Peyer's patch (tissue), 4 donors: ENCODE measurements at regions not wholly inside any gene's neighbourhood (a gene's known extent, or its start where the extent isn't known, plus 50 kb on each side); places are given as distances from the start of the nearest gene placed in this dataset.

Experiments used
- CTCF ChIP-seq, 6 experiments: fragments of 450-650 bp in 4 of 6; fragments of 200-600 bp in 2 of 6; sonication (generic) in 1 of 6; IDR thresholded peaks; one replicate each; pipeline ENCODE4 v1.5.1; 2017 to 2019; ENCODE audit warnings: antibody characterized with exemption in 6 of 6, mild to moderate bottlenecking in 3 of 6, moderate library complexity in 1 of 6
- POLR2A ChIP-seq, 2 donors: fragments of 450-650 bp; IDR thresholded peaks; one replicate each; pipeline ENCODE4 v1.5.1; 2017; ENCODE audit warnings: antibody characterized with exemption in 2 of 2, mild to moderate bottlenecking in 2 of 2, moderate library complexity in 2 of 2

DNA sequence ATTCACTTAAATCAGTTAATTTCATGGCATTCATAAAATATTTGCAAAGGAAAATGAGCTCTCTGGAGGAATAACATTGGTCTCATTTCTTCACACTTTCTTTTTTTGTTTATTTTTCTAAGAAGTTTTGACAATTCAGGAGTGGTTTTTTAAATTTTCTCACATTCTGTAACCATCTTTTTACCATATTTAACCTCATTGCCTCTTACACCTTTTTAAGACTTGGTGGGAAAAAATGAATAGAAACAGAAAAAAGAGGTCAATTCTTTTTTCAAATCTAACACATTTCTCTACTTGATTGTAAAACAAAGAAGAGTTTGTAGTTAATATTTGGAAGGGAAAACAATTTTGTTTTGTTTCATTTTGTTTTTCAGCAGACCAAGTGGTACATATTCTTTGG, 1034.7 kb upstream of the RAG2 start:
- TF ChIP-seq CTCF (IDR thresholded peaks at IDR 0.05) (no peak), POLR2A (IDR thresholded peaks at IDR 0.05) (no peak)
